ENCODE measurements at regions not wholly inside any gene's neighbourhood (a gene's known extent, or its start where the extent isn't known, plus 50 kb on each side); places are given as distances from the start of the nearest gene placed in this dataset.
"Not testable (repeated sequence)": the region's sequence is repeated elsewhere in the genome, so short reads cannot be mapped to it uniquely, and the experiment has no call there.

DNA sequence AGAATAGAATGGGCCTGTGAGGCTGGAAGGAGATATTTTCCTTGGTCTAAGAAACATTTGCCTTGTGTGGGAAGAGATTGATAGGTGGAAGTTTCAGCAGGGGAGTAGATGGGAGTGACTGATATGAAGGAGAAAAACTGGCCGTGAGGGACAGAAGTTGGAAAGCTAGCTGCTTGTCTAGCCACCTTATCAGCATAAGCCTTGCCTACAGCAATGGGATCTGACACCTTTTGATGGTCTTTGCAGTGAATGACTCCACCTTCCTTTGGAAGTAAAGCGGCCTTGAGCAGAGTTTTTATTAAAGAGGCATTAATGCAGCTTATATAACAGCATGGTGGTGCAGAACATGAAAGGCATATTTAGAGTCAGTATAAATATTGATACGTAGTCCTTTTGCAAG lies 120.1 kb upstream of the INTU start:
- H3K36me3 ChIP-seq (ENCODE audit: control insufficient read depth in 2 of 2, insufficient read depth in 2 of 2, low read length in 1 of 2); H3K4me3 ChIP-seq (ENCODE audit: low read length in 2 of 2); H3K4me1 ChIP-seq (ENCODE audit: control insufficient read depth in 2 of 2, insufficient read depth in 2 of 2, low read length in 2 of 2); H3K9me3 ChIP-seq (ENCODE audit: control insufficient read depth in 2 of 2, insufficient read depth in 1 of 2, low read length in 1 of 2); H3K27ac ChIP-seq (ENCODE audit: low read depth in 1 of 2, low read length in 1 of 2); DNase-seq (ENCODE audit: low read depth in 6 of 9, low spot score in 9 of 9); H3K27me3 ChIP-seq (ENCODE audit: control insufficient read depth in 2 of 2, insufficient read depth in 1 of 2, low read length in 1 of 2): not testable (repeated sequence)
- WGBS: 97% methylated on average over 3 of the region's 3 CpGs

DNA sequence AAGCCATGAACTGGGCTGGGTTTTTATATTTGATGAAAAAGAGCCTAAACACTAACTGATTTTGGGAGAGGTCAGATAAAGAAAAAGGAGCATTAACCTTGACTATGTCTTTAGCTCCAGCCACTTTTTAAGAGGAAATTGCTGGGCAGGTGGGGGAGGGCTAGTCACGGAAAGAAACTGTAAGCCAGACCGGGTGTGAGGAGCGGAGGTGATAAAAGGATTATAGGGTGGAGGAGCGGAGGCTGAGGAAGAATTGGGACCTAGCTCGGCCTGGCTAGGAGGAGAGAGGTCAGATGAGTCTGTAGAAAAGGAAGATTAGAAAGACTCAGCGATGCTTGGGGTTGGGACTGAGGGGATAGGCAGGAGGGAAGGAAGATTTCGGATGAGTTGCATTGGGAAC lies 117.5 kb upstream of the INTU start:
- H3K4me1 ChIP-seq (ENCODE audit: control insufficient read depth in 2 of 2, insufficient read depth in 2 of 2, low read length in 2 of 2); H3K27me3 ChIP-seq (ENCODE audit: control insufficient read depth in 2 of 2, insufficient read depth in 1 of 2, low read length in 1 of 2); H3K4me3 ChIP-seq (ENCODE audit: low read length in 2 of 2); DNase-seq (ENCODE audit: low read depth in 6 of 9, low spot score in 9 of 9); H3K9me3 ChIP-seq (ENCODE audit: control insufficient read depth in 2 of 2, insufficient read depth in 1 of 2, low read length in 1 of 2); H3K36me3 ChIP-seq (ENCODE audit: control insufficient read depth in 2 of 2, insufficient read depth in 2 of 2, low read length in 1 of 2); H3K27ac ChIP-seq (ENCODE audit: low read depth in 1 of 2, low read length in 1 of 2): not testable (repeated sequence)
- WGBS: 89% methylated on average over 7 of the region's 7 CpGs

DNA sequence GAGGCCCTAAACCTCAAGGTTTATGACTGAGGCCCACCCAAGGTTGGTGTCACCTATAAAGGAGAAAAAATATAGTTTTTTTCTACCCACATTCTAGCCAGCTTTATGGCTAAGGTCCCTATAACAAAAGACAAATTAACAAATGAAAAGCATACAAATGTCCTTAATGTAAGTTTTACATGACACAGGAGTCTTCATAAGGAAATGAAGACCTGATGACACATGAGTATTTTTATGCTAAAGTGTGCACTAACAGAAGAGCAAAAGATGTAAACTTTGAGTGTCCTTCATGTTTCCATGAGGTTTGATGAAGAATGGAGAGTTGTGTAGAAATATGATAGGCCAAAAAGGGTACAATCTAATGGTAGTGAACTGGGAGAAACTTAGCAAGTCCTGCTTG lies 114.7 kb upstream of the INTU start:
- no peak overlapping the region for H3K4me3 ChIP-seq (ENCODE audit: low read length in 2 of 2)
- H3K4me1 ChIP-seq (ENCODE audit: control insufficient read depth in 2 of 2, insufficient read depth in 2 of 2, low read length in 2 of 2): no peaks in the 10 kb centered on the region
- no peaks in the 10 kb centered on the region for H3K27me3 ChIP-seq (ENCODE audit: control insufficient read depth in 2 of 2, insufficient read depth in 1 of 2, low read length in 1 of 2)
- no peaks in the 10 kb centered on the region for H3K36me3 ChIP-seq (ENCODE audit: control insufficient read depth in 2 of 2, insufficient read depth in 2 of 2, low read length in 1 of 2)
- no peak for DNase-seq (ENCODE audit: low read depth in 6 of 9, low spot score in 9 of 9)
- H3K9me3 ChIP-seq (ENCODE audit: control insufficient read depth in 2 of 2, insufficient read depth in 1 of 2, low read length in 1 of 2): no peaks in the 10 kb centered on the region
- H3K27ac ChIP-seq (ENCODE audit: low read depth in 1 of 2, low read length in 1 of 2): no peak overlapping the region

DNA sequence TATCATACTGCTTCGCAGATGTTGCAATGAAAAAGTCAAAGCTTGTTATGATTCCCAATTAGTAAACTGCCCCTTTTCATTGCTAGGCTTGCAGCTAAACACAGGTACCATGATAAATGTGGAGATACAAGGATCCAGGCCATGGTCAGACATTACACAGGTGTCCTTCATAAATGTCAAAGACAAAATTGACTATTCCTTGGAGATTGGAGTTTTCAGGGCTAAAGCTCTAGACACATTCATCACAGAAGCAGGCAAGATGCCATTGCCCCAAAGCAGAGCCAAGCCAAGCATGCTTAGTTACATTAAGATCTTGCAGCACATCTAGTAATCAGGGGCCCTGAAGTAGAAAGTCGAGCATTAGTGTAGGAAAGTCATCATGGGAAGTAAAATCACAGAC lies 111.3 kb upstream of the INTU start:
- Histone ChIP-seq H3K27ac (ENCODE audit: low read depth in 1 of 2, low read length in 1 of 2) (no peak overlapping the region), H3K27me3 (ENCODE audit: control insufficient read depth in 2 of 2, insufficient read depth in 1 of 2, low read length in 1 of 2) (no peaks in the 10 kb centered on the region), H3K4me3 (ENCODE audit: low read length in 2 of 2) (no peak overlapping the region), H3K9me3 (ENCODE audit: control insufficient read depth in 2 of 2, insufficient read depth in 1 of 2, low read length in 1 of 2) (no peaks in the 10 kb centered on the region), H3K4me1 (ENCODE audit: control insufficient read depth in 2 of 2, insufficient read depth in 2 of 2, low read length in 2 of 2) (no peaks in the 10 kb centered on the region), H3K36me3 (ENCODE audit: control insufficient read depth in 2 of 2, insufficient read depth in 2 of 2, low read length in 1 of 2) (no peaks in the 10 kb centered on the region)
- WGBS: 84% methylated on average over 2 of the region's 2 CpGs
- DNase-seq (ENCODE audit: low read depth in 6 of 9, low spot score in 9 of 9): no peak

DNA sequence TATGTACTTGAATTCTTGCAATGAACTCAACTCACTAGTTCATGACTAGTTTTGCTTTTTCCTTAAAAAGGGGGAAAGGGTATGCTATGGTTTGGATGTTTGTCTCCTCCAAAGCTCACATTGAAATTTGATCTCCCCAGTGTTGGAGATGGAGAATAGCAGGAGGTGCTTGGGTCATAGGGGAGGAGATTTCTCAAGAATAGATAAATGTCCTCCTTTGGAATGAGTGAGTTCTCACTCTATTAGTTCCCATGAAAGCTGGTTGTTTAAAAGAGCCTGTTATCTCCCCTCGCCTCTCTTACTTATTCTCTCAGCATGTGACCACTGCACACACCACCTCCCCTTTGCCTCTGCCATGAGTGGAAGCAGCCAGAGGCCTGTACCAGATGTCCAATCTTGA lies 109.4 kb upstream of the INTU start:
- WGBS: 93% methylated on average over 1 of the region's 1 CpG
- H3K9me3 ChIP-seq (ENCODE audit: control insufficient read depth in 2 of 2, insufficient read depth in 1 of 2, low read length in 1 of 2): no peaks in the 10 kb centered on the region
- H3K27ac ChIP-seq (ENCODE audit: low read depth in 1 of 2, low read length in 1 of 2): no peak overlapping the region
- DNase-seq (ENCODE audit: low read depth in 6 of 9, low spot score in 9 of 9): no peak
- H3K27me3 ChIP-seq (ENCODE audit: control insufficient read depth in 2 of 2, insufficient read depth in 1 of 2, low read length in 1 of 2): no peaks in the 10 kb centered on the region
- no peaks in the 10 kb centered on the region for H3K36me3 ChIP-seq (ENCODE audit: control insufficient read depth in 2 of 2, insufficient read depth in 2 of 2, low read length in 1 of 2)
- no peak overlapping the region for H3K4me3 ChIP-seq (ENCODE audit: low read length in 2 of 2)
- no peaks in the 10 kb centered on the region for H3K4me1 ChIP-seq (ENCODE audit: control insufficient read depth in 2 of 2, insufficient read depth in 2 of 2, low read length in 2 of 2)

DNA sequence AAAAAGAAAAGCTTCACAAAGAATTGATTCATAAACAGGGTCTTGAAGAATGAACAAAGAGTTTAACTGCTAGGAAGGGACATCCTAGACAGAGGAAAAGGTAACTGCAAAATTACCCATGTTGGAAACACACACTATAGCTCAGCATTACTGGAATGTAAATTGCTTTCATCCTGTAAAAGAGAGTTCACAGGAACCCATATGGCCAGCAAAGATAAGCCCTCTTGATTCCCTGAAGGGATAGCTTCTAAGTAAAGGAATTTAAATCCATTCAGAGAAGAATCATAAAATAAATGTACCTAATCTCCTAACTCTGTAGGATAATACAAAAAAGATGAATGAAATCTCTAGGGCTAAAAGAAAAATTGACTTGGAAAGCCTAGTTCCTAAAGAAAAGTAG lies 107.1 kb upstream of the INTU start:
- H3K4me3 ChIP-seq (ENCODE audit: low read length in 2 of 2): no peak overlapping the region
- no peaks in the 10 kb centered on the region for H3K9me3 ChIP-seq (ENCODE audit: control insufficient read depth in 2 of 2, insufficient read depth in 1 of 2, low read length in 1 of 2)
- DNase-seq (ENCODE audit: low read depth in 6 of 9, low spot score in 9 of 9): no peak
- H3K27me3 ChIP-seq (ENCODE audit: control insufficient read depth in 2 of 2, insufficient read depth in 1 of 2, low read length in 1 of 2): no peaks in the 10 kb centered on the region
- H3K4me1 ChIP-seq (ENCODE audit: control insufficient read depth in 2 of 2, insufficient read depth in 2 of 2, low read length in 2 of 2): no peaks in the 10 kb centered on the region
- H3K27ac ChIP-seq (ENCODE audit: low read depth in 1 of 2, low read length in 1 of 2): no peak overlapping the region
- no peaks in the 10 kb centered on the region for H3K36me3 ChIP-seq (ENCODE audit: control insufficient read depth in 2 of 2, insufficient read depth in 2 of 2, low read length in 1 of 2)

DNA sequence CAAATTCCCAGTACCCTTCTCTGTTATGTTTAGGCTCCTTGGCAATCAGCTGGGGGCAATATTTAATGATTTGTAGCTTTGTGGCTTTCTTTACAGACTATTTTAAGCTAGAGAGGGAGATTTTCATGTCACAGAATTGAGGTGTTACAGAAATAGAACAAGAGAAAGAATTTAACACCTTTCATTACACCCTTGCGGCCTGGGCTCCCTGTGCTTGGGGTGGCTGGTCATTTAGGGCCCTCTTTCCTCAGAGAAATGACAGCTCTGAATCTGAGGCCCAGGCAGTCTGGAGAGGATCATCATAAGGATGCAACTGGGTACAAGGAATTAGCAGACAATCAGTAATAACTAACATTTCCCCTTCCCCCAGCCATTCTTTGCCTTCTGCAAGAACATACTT lies 104.5 kb upstream of the INTU start:
- 97% methylated on average over 1 of the region's 1 CpG for WGBS
- no peak for DNase-seq (ENCODE audit: low read depth in 6 of 9, low spot score in 9 of 9)
- no peak overlapping the region for H3K27ac ChIP-seq (ENCODE audit: low read depth in 1 of 2, low read length in 1 of 2)
- no peaks in the 10 kb centered on the region for H3K27me3 ChIP-seq (ENCODE audit: control insufficient read depth in 2 of 2, insufficient read depth in 1 of 2, low read length in 1 of 2)
- no peak overlapping the region for H3K4me3 ChIP-seq (ENCODE audit: low read length in 2 of 2)
- H3K9me3 ChIP-seq (ENCODE audit: control insufficient read depth in 2 of 2, insufficient read depth in 1 of 2, low read length in 1 of 2): no peaks in the 10 kb centered on the region
- no peaks in the 10 kb centered on the region for H3K36me3 ChIP-seq (ENCODE audit: control insufficient read depth in 2 of 2, insufficient read depth in 2 of 2, low read length in 1 of 2)
- H3K4me1 ChIP-seq (ENCODE audit: control insufficient read depth in 2 of 2, insufficient read depth in 2 of 2, low read length in 2 of 2): no peaks in the 10 kb centered on the region

DNA sequence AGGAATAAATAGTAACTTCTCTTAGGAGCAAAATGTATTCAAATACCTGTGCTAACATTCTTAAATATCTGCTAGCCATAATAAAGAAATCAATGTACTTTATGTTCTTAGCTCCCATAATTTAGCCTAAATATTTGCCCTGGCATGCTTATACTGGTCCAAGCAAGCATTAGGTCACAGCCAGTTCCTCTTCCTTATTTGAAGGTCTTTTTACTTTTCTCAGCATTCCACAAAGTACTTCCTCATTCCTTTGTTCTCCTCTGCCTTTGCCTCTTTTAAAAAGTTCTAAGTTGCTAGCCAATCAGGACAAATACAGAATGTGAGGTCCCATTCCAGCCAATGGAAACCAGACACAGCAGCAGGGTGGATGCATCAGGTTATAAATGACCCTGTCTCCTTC lies 102.9 kb upstream of the INTU start:
- H3K4me3 ChIP-seq (ENCODE audit: low read length in 2 of 2); H3K4me1 ChIP-seq (ENCODE audit: control insufficient read depth in 2 of 2, insufficient read depth in 2 of 2, low read length in 2 of 2); H3K9me3 ChIP-seq (ENCODE audit: control insufficient read depth in 2 of 2, insufficient read depth in 1 of 2, low read length in 1 of 2); DNase-seq (ENCODE audit: low read depth in 6 of 9, low spot score in 9 of 9); H3K27me3 ChIP-seq (ENCODE audit: control insufficient read depth in 2 of 2, insufficient read depth in 1 of 2, low read length in 1 of 2); H3K27ac ChIP-seq (ENCODE audit: low read depth in 1 of 2, low read length in 1 of 2); H3K36me3 ChIP-seq (ENCODE audit: control insufficient read depth in 2 of 2, insufficient read depth in 2 of 2, low read length in 1 of 2): not testable (repeated sequence)

DNA sequence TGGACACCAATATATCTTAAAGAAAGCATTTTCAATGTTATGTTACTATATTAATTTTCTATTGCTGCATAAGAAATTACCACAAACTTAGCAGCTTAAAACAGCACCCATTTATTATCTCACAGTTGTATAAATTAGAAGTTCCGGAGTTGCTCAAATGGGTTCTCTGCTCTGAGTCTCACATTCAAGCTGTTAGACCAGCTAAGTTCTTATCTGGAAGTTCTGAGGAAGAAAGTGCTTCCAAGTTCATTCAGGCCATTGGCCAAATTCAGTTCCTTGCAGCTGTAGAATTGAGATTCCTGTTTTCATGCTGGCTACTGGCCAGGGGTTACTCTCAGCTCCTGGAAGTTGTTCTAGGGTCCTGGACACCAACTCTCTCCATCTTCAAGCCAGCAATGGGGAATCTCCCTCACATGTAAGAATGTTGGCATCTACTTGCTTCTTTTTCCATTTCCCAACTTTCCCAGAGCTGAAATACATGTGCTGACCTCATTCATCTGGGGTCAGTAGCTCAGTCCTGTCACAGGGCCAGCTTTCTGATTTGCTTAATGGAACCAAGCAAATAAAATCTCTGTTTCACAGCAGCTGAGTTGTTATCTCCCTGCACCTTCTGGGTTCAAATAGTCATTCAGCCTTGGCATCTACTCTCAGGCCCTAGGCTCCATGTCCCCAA lies 99.6 kb upstream of the INTU start:
- DNase-seq (ENCODE audit: low read depth in 6 of 9, low spot score in 9 of 9): peak in 4 of 9 donors; percentile 6 to 18 (median 11)
- Histone ChIP-seq H3K36me3 (ENCODE audit: control insufficient read depth in 2 of 2, insufficient read depth in 2 of 2, low read length in 1 of 2) (no peaks in the 10 kb centered on the region), H3K9me3 (ENCODE audit: control insufficient read depth in 2 of 2, insufficient read depth in 1 of 2, low read length in 1 of 2) (no peaks in the 10 kb centered on the region), H3K27me3 (ENCODE audit: control insufficient read depth in 2 of 2, insufficient read depth in 1 of 2, low read length in 1 of 2) (no peaks in the 10 kb centered on the region), H3K4me3 (ENCODE audit: low read length in 2 of 2) (no peak overlapping the region), H3K27ac (ENCODE audit: low read depth in 1 of 2, low read length in 1 of 2) (no peak overlapping the region), H3K4me1 (ENCODE audit: control insufficient read depth in 2 of 2, insufficient read depth in 2 of 2, low read length in 2 of 2) (no peaks in the 10 kb centered on the region)
- WGBS: 96% methylated on average over 1 of the region's 1 CpG
